ENCODE measurements at regions not wholly inside any gene's neighbourhood (a gene's known extent, or its start where the extent isn't known, plus 50 kb on each side); places are given as distances from the start of the nearest gene placed in this dataset.

DNA sequence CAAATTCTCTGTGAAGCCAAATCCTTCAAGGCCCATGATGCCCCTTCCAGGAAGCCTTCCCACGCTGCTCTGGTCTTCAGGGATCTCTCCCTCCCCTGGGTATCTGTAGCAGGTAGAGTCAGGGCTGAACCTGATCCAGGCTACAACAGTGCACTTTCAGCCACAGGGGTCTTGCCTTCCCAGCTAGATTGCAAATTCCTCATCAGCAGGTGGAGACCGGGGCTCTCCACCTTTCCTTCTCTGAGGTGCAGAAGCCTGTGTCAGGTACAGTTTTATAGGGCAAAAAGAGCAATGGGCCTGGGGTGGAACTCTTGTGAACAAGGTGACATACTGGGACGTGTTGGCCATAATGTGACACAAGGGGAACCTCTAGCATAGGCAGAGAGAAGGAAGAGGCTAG is 312.9 kb downstream of the MYCN start:
- Histone ChIP-seq H3K9me3 (ENCODE audit: control insufficient read depth, insufficient read depth, low read depth, low read length) (peaks cover 3% of the 10 kb centered on the region), H3K27me3 (ENCODE audit: control insufficient read depth, insufficient read depth, low read length) (no peaks in the 10 kb centered on the region), H3K4me1 (ENCODE audit: control insufficient read depth, insufficient read depth, low read length) (peaks cover 14% of the 10 kb centered on the region), H3K27ac (ENCODE audit: low read depth, low read length) (no peak overlapping the region), H3K9ac (ENCODE audit: low read length) (no peak overlapping the region), H3K36me3 (ENCODE audit: control insufficient read depth, insufficient read depth, low read length) (no peaks in the 10 kb centered on the region), H3K4me3 (ENCODE audit: low read depth, low read length) (no peak overlapping the region)

GRCh38 chr2:16252891-16253290 is 312.5 kb downstream of the MYCN start:
- Histone ChIP-seq H3K4me1 (ENCODE audit: control insufficient read depth, insufficient read depth, low read length) (peaks cover 14% of the 10 kb centered on the region), H3K4me3 (ENCODE audit: low read depth, low read length) (no peak overlapping the region), H3K27me3 (ENCODE audit: control insufficient read depth, insufficient read depth, low read length) (no peaks in the 10 kb centered on the region), H3K36me3 (ENCODE audit: control insufficient read depth, insufficient read depth, low read length) (no peaks in the 10 kb centered on the region), H3K27ac (ENCODE audit: low read depth, low read length) (no peak overlapping the region), H3K9me3 (ENCODE audit: control insufficient read depth, insufficient read depth, low read depth, low read length) (peaks cover 3% of the 10 kb centered on the region), H3K9ac (ENCODE audit: low read length) (no peak overlapping the region)

GRCh38 chr2:16252251-16252650 is 311.9 kb downstream of the MYCN start:
- Histone ChIP-seq H3K9me3 (ENCODE audit: control insufficient read depth, insufficient read depth, low read depth, low read length) (peaks cover 3% of the 10 kb centered on the region), H3K4me1 (ENCODE audit: control insufficient read depth, insufficient read depth, low read length) (peaks cover 14% of the 10 kb centered on the region), H3K27ac (ENCODE audit: low read depth, low read length) (no peak overlapping the region), H3K4me3 (ENCODE audit: low read depth, low read length) (no peak overlapping the region), H3K9ac (ENCODE audit: low read length) (no peak overlapping the region), H3K27me3 (ENCODE audit: control insufficient read depth, insufficient read depth, low read length) (no peaks in the 10 kb centered on the region), H3K36me3 (ENCODE audit: control insufficient read depth, insufficient read depth, low read length) (no peaks in the 10 kb centered on the region)

DNA sequence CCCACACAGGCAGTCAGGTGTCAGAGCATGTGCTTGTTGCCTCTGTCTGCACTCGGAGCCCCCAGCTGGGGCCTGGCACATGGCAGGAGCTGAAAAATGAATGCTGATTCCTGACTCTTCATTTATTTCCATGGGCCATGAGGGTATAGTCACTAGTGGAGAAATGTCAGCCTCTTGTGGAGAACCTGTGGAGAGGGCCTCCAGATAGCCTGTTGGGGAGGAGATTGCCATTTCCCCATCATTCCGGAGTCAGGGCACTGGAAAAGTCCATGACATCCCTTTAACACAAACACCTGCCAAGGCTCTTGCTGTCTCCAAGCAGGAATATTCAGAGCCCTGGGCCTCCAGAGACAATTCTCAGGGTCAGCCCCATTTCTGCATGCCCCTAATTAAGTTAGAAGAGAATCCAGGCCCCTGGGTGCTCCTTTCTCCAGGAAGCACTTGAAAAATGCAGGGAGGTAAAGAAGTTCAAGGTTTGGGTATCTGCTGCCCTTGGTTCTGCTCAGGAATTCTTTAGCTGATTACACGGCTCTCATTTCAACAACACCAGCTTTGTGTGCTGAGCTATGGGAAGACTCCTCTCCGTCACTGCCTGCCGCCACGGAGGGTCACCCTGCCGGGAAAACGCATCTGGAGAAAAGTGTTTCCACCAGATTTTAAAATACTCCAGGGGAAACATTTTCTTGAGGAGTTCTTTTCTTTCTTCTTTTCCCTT is 311.3 kb downstream of the MYCN start:
- no peak overlapping the region for H3K9ac ChIP-seq (ENCODE audit: low read length)
- no peaks in the 10 kb centered on the region for H3K27me3 ChIP-seq (ENCODE audit: control insufficient read depth, insufficient read depth, low read length)
- peaks cover 14% of the 10 kb centered on the region for H3K4me1 ChIP-seq (ENCODE audit: control insufficient read depth, insufficient read depth, low read length)
- no peak overlapping the region for H3K4me3 ChIP-seq (ENCODE audit: low read depth, low read length)
- H3K27ac ChIP-seq (ENCODE audit: low read depth, low read length): no peak overlapping the region
- no peaks in the 10 kb centered on the region for H3K36me3 ChIP-seq (ENCODE audit: control insufficient read depth, insufficient read depth, low read length)
- H3K9me3 ChIP-seq (ENCODE audit: control insufficient read depth, insufficient read depth, low read depth, low read length): peaks cover 3% of the 10 kb centered on the region

DNA sequence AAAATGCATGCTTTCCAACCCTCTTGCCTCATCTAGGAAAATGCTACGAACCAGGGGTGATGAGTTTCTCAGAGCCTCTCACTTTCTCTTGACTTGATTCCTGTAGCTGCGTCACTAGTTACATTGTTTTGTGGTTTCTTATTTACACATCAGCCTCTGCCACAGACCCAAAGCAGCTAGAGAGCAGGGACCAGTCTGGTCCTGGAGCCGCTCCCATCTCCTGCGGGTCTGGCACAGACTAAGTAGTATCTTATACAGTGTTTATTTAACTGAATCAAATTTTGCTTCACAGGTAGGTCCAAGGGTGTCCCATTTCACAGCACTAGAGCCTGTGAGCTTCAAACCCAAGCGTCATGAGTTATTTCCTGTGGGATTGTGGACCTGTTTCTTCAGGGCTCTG is 310.5 kb downstream of the MYCN start:
- Histone ChIP-seq H3K36me3 (ENCODE audit: control insufficient read depth, insufficient read depth, low read length) (no peaks in the 10 kb centered on the region), H3K9me3 (ENCODE audit: control insufficient read depth, insufficient read depth, low read depth, low read length) (peaks cover 3% of the 10 kb centered on the region), H3K4me1 (ENCODE audit: control insufficient read depth, insufficient read depth, low read length) (peaks cover 14% of the 10 kb centered on the region), H3K9ac (ENCODE audit: low read length) (no peak overlapping the region), H3K27ac (ENCODE audit: low read depth, low read length) (no peak overlapping the region), H3K4me3 (ENCODE audit: low read depth, low read length) (no peak overlapping the region), H3K27me3 (ENCODE audit: control insufficient read depth, insufficient read depth, low read length) (no peaks in the 10 kb centered on the region)

DNA sequence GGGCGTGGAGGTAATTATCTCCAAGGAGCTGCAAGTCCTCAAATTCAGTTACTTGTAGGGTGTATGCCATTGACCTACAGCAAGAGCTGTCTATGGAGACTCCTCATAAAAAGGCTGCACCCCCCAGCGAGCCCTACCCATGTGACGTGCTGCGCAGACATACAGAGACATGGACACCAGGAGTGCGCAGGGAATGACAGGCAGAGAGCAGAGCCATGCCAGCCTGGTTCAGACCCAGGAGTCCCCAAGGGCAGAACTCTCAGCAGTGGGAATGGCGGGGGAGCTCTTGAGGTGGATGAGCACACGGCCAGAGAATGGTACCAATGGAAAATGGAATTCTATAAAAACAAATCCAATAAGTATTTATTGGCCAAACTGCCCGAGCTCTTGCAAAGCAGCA is 310.1 kb downstream of the MYCN start:
- Histone ChIP-seq H3K9me3 (ENCODE audit: control insufficient read depth, insufficient read depth, low read depth, low read length) (peaks cover 3% of the 10 kb centered on the region), H3K27me3 (ENCODE audit: control insufficient read depth, insufficient read depth, low read length) (no peaks in the 10 kb centered on the region), H3K27ac (ENCODE audit: low read depth, low read length) (no peak overlapping the region), H3K4me3 (ENCODE audit: low read depth, low read length) (no peak overlapping the region), H3K9ac (ENCODE audit: low read length) (no peak overlapping the region), H3K36me3 (ENCODE audit: control insufficient read depth, insufficient read depth, low read length) (no peaks in the 10 kb centered on the region), H3K4me1 (ENCODE audit: control insufficient read depth, insufficient read depth, low read length) (peaks cover 14% of the 10 kb centered on the region)

- Histone ChIP-seq H3K9me3 (ENCODE audit: control insufficient read depth, insufficient read depth, low read depth, low read length) (peaks cover 3% of the 10 kb centered on the region), H3K36me3 (ENCODE audit: control insufficient read depth, insufficient read depth, low read length) (no peaks in the 10 kb centered on the region), H3K27me3 (ENCODE audit: control insufficient read depth, insufficient read depth, low read length) (no peaks in the 10 kb centered on the region), H3K27ac (ENCODE audit: low read depth, low read length) (no peak overlapping the region), H3K9ac (ENCODE audit: low read length) (no peak overlapping the region), H3K4me3 (ENCODE audit: low read depth, low read length) (no peak overlapping the region), H3K4me1 (ENCODE audit: control insufficient read depth, insufficient read depth, low read length) (peaks cover 14% of the 10 kb centered on the region)
Measured at GRCh38 chr2:16250056-16250425, 309.7 kb downstream of the MYCN start.

GRCh38 chr2:16249246-16250055 is 309.1 kb downstream of the MYCN start:
- peaks cover 2% of the 10 kb centered on the region; the same call in 1 of the 2 replicates for H3K9me3 ChIP-seq (ENCODE audit: control insufficient read depth, insufficient read depth, low read depth, low read length)
- no peak overlapping the region for H3K4me3 ChIP-seq (ENCODE audit: low read depth, low read length)
- peaks cover 14% of the 10 kb centered on the region for H3K4me1 ChIP-seq (ENCODE audit: control insufficient read depth, insufficient read depth, low read length)
- no peak overlapping the region for H3K9ac ChIP-seq (ENCODE audit: low read length)
- no peaks in the 10 kb centered on the region for H3K36me3 ChIP-seq (ENCODE audit: control insufficient read depth, insufficient read depth, low read length)
- no peaks in the 10 kb centered on the region for H3K27me3 ChIP-seq (ENCODE audit: control insufficient read depth, insufficient read depth, low read length)
- no peak overlapping the region for H3K27ac ChIP-seq (ENCODE audit: low read depth, low read length)

DNA sequence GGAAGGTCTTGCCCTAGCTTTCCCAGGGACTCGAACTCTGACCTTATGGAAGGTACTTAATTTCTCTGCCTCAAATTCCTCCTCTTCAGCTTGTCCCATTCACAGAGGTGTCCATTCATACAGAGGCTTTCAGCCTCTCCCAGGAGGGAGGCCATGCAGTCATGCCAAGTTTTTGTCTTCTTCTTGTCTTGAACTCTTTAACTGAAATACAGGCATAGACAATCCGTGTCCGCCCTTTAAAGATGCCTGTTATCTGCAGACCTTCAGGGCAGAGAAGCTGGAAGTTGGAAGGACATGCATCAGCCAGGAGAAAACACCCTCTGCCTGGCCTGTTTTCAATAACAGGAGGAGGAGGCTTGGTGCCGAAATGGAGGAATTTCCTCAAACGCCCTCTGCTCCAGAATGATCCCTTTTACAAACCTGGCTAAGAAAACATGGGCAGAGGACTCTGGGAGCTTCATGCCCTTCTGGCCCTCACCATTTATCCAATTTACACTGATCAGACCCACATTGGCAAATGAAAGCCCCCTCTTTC is 308.3 kb downstream of the MYCN start:
- H3K4me1 ChIP-seq (ENCODE audit: control insufficient read depth, insufficient read depth, low read length): peaks cover 14% of the 10 kb centered on the region
- no peaks in the 10 kb centered on the region for H3K27me3 ChIP-seq (ENCODE audit: control insufficient read depth, insufficient read depth, low read length)
- no peak overlapping the region for H3K27ac ChIP-seq (ENCODE audit: low read depth, low read length)
- no peaks in the 10 kb centered on the region for H3K9me3 ChIP-seq (ENCODE audit: control insufficient read depth, insufficient read depth, low read depth, low read length)
- H3K4me3 ChIP-seq (ENCODE audit: low read depth, low read length): no peak overlapping the region
- H3K36me3 ChIP-seq (ENCODE audit: control insufficient read depth, insufficient read depth, low read length): no peaks in the 10 kb centered on the region
- H3K9ac ChIP-seq (ENCODE audit: low read length): no peak overlapping the region

GRCh38 chr2:16247326-16248122 is 307.2 kb downstream of the MYCN start:
- Histone ChIP-seq H3K36me3 (ENCODE audit: control insufficient read depth, insufficient read depth, low read length) (no peaks in the 10 kb centered on the region), H3K27ac (ENCODE audit: low read depth, low read length) (no peak overlapping the region), H3K9me3 (ENCODE audit: control insufficient read depth, insufficient read depth, low read depth, low read length) (no peaks in the 10 kb centered on the region), H3K4me3 (ENCODE audit: low read depth, low read length) (no peak overlapping the region), H3K27me3 (ENCODE audit: control insufficient read depth, insufficient read depth, low read length) (no peaks in the 10 kb centered on the region), H3K4me1 (ENCODE audit: control insufficient read depth, insufficient read depth, low read length) (peaks cover 14% of the 10 kb centered on the region), H3K9ac (ENCODE audit: low read length) (no peak overlapping the region)
